K562 (cell line): ENCODE measurements at regions not wholly inside any gene's neighbourhood (a gene's known extent, or its start where the extent isn't known, plus 50 kb on each side); places are given as distances from the start of the nearest gene placed in this dataset.

Experiments used
- ATAC-seq: fragments of 200-7000 bp; cut with Tn5 transposase; 3 replicates; pipeline ENCODE4 v1.9.1; 2020; ENCODE audit warnings: moderate library complexity
- BruUV-seq: library from RNA; stranded (reverse); fragments of 400-500 nt; replicated peaks from 2 replicates; lab custom pipeline; 2021; lab: Mats Ljungman, UMichigan
- CTCF ChIA-PET: fragments of 300-600 bp; formaldehyde crosslinking; extraction: SDS; loops from one replicate; lab custom pipeline; 2021; ENCODE audit warnings: low intra/inter-chr PET ratio; lab: Yijun Ruan, JAX
- POLR2A ChIA-PET: fragments of 300-600, 350-650 bp; sonication (Branson Sonifier 250); formaldehyde crosslinking; extraction: SDS; loops from one replicate; lab custom pipeline; 2021; ENCODE audit warnings: antibody characterized with exemption, inconsistent platforms; lab: Yijun Ruan, JAX
- DNase-seq, 4 experiments: peaks; one replicate each; pipeline versions ENCODE4 v3.0.0 to v3.0.0-alpha.2; 2011 to 2018; ENCODE audit warnings: low spot score in 3 of 4, mixed read lengths in 3 of 4; ENCODE audit errors: extremely low read depth in 1 of 4
- FAIRE-seq: peaks from 2 replicates; lab custom pipeline; 2011; peaks lifted over from hg19 to GRCh38; lab: Jason Lieb, UNC
- H2AFZ ChIP-seq: 2 replicates; pipeline ENCODE4 v1.6.0; 2011; ENCODE audit warnings: low read depth, low read length, control low read depth, inconsistent platforms
- H3K27ac ChIP-seq: fragments of 200-600 bp; 3 replicates; pipeline ENCODE4 v1.8.0; 2011; ENCODE audit warnings: low read depth, mild to moderate bottlenecking, control low read depth, inconsistent platforms, low read length, moderate library complexity, mixed read lengths; ENCODE audit errors: extremely low read depth
- H3K27me3 ChIP-seq, 2 experiments: fragments of 300-600 bp in 1 of 2; 2 replicates in 1 of 2; 3 replicates in 1 of 2; pipeline versions ENCODE4 v1.6.0 to v1.8.0; 2011; ENCODE audit warnings: inconsistent platforms in 2 of 2, low read length in 2 of 2, mild to moderate bottlenecking in 1 of 2, mixed read lengths in 1 of 2, moderate library complexity in 1 of 2; ENCODE audit not compliant: control insufficient read depth in 2 of 2, insufficient read depth in 2 of 2
- H3K36me3 ChIP-seq: fragments of 300-600 bp; 3 replicates; pipeline ENCODE4 v1.8.0; 2011; ENCODE audit warnings: mild to moderate bottlenecking, low read length, inconsistent platforms; ENCODE audit not compliant: control insufficient read depth, insufficient read depth
- H3K4me1 ChIP-seq, 2 experiments: fragments of 200-600 bp in 1 of 2; replicated peaks in 1 of 2; 2 replicates in 1 of 2; 3 replicates in 1 of 2; pipeline versions ENCODE4 v1.5.1 to v1.8.0; 2011; ENCODE audit warnings: inconsistent platforms in 2 of 2, low read length in 2 of 2, mild to moderate bottlenecking in 1 of 2, mixed read lengths in 1 of 2, moderate library complexity in 1 of 2; ENCODE audit not compliant: control insufficient read depth in 2 of 2, insufficient read depth in 2 of 2
- H3K4me2 ChIP-seq: 2 replicates; pipeline ENCODE4 v1.6.1; 2011; ENCODE audit warnings: low read length, control low read depth, inconsistent platforms, mixed read lengths; ENCODE audit not compliant: insufficient read depth
- H3K4me3 ChIP-seq: fragments of 200-600 bp; sonication (generic), shearing (Covaris generic); 2 replicates; pipeline ENCODE4 v1.5.1; 2016; ENCODE audit warnings: control low read depth, inconsistent platforms
- H3K79me2 ChIP-seq: fragments of 200-600 bp; 3 replicates; pipeline ENCODE4 v1.8.0; 2011; ENCODE audit warnings: low read length, inconsistent platforms; ENCODE audit not compliant: control insufficient read depth, insufficient read depth
- H3K9ac ChIP-seq, 2 experiments: 2 replicates each; pipeline versions ENCODE4 v1.6.0 to v1.6.1; 2011; ENCODE audit warnings: low read depth in 2 of 2, low read length in 2 of 2, control low read depth in 1 of 2, inconsistent platforms in 1 of 2, mild to moderate bottlenecking in 1 of 2, mixed read lengths in 1 of 2; ENCODE audit not compliant: insufficient read depth in 1 of 2
- H3K9me1 ChIP-seq: one replicate; pipeline ENCODE4 v1.6.0; 2011; ENCODE audit warnings: inconsistent platforms, mild to moderate bottlenecking, low read length, moderate library complexity; ENCODE audit not compliant: control insufficient read depth, insufficient read depth
- H3K9me3 ChIP-seq: replicated peaks from 2 replicates; pipeline ENCODE4 v1.5.1; 2011; ENCODE audit warnings: low read depth, low read length, inconsistent platforms; ENCODE audit not compliant: control insufficient read depth, insufficient read depth
- H4K20me1 ChIP-seq: replicated peaks from 2 replicates; pipeline ENCODE4 v1.6.1; 2011; ENCODE audit warnings: low read length, inconsistent platforms, mixed read lengths; ENCODE audit not compliant: control insufficient read depth, insufficient read depth
- BRD9 ChIP-seq: fragments of 450-650 bp; IDR thresholded peaks from 2 replicates; pipeline ENCODE4 v1.6.1; 2018; ENCODE audit warnings: low read depth; ENCODE audit not compliant: partially characterized antibody
- COPS2 ChIP-seq: fragments of 450-650 bp; conservative IDR thresholded peaks from 2 replicates; pipeline ENCODE4 v1.6.1; 2016; ENCODE audit warnings: mild to moderate bottlenecking, moderate library complexity
- DNMT1 ChIP-seq: fragments of 450-650 bp; IDR thresholded peaks from 2 replicates; pipeline ENCODE4 v1.6.1; 2016; ENCODE audit warnings: antibody characterized with exemption, mild to moderate bottlenecking
- EHMT2 ChIP-seq: fragments of 450-650 bp; IDR thresholded peaks from 2 replicates; pipeline ENCODE4 v1.6.1; 2018; ENCODE audit warnings: antibody characterized with exemption
- NR0B1 ChIP-seq: fragments of 450-650 bp; IDR thresholded peaks from one replicate; pipeline ENCODE4 v1.6.1; 2018; ENCODE audit warnings: mild to moderate bottlenecking, moderate library complexity; ENCODE audit not compliant: partially characterized antibody
- PHF8 ChIP-seq: fragments of 200-600 bp; sonication (generic); IDR thresholded peaks from 2 replicates; pipeline ENCODE4 v1.6.1; 2012; ENCODE audit warnings: mixed run types, mild to moderate bottlenecking, inconsistent platforms, low read length, moderate library complexity, borderline replicate concordance
- RBM25 ChIP-seq: fragments of 200-400 bp; formaldehyde crosslinking; IDR thresholded peaks from 2 replicates; pipeline ENCODE4 v1.6.1; 2018; ENCODE audit warnings: low read length, low read depth, moderate library complexity; ENCODE audit not compliant: severe bottlenecking
- RFX1 ChIP-seq: fragments of 450-650 bp; IDR thresholded peaks from 2 replicates; pipeline ENCODE4 v1.6.1; 2016; ENCODE audit warnings: mild to moderate bottlenecking, moderate library complexity
- RUNX1 ChIP-seq: sonication (generic); IDR thresholded peaks from 2 replicates; pipeline ENCODE4 v1.6.1; 2016; ENCODE audit warnings: antibody characterized with exemption, low read depth
- SMC3 ChIP-seq: conservative IDR thresholded peaks from 2 replicates; pipeline ENCODE4 v1.6.1; 2011; ENCODE audit warnings: low read depth, low read length, improper control_type of control experiment; ENCODE audit not compliant: insufficient read depth
- SOX6 ChIP-seq: fragments of 450-650 bp; IDR thresholded peaks from 2 replicates; pipeline ENCODE4 v1.6.1; 2014; ENCODE audit warnings: mild to moderate bottlenecking
- STAG1 ChIP-seq: sonication (generic); formaldehyde crosslinking; IDR thresholded peaks from 2 replicates; pipeline ENCODE4 v1.5.0; 2020; ENCODE audit warnings: missing genetic modification reagents, borderline replicate concordance
- TARDBP ChIP-seq: fragments of 450-650 bp; IDR thresholded peaks from 2 replicates; pipeline ENCODE4 v1.6.1; 2016
- ZBTB33 ChIP-seq: sonication (generic); formaldehyde crosslinking; IDR thresholded peaks from 2 replicates; pipeline ENCODE4 v1.8.1; 2023; ENCODE audit warnings: mild to moderate bottlenecking, missing genetic modification reagents
- ZFPM2 ChIP-seq: fragments of 250-450 bp; sonication (Bioruptor Pico); IDR thresholded peaks from 2 replicates; pipeline ENCODE4 v1.5.1; 2022; ENCODE audit warnings: mild to moderate bottlenecking
- ZNF561 ChIP-seq: fragments of 450-650 bp; formaldehyde crosslinking; conservative IDR thresholded peaks from 2 replicates; pipeline ENCODE4 v1.4.0; 2020; ENCODE audit warnings: mild to moderate bottlenecking, moderate library complexity
- ZNF589 ChIP-seq: fragments of 200-800 bp; sonication (Bioruptor generic); IDR thresholded peaks from 2 replicates; pipeline ENCODE4 v1.6.1; 2016; ENCODE audit warnings: low read depth, missing genetic modification characterization, missing compliant biosample characterization
- ZNF609 ChIP-seq: sonication (generic); formaldehyde crosslinking; IDR thresholded peaks from 2 replicates; pipeline ENCODE4 v1.8.1; 2023; ENCODE audit warnings: missing genetic modification reagents, mild to moderate bottlenecking, borderline replicate concordance
- WGBS: fragments of 100-300 bp; shearing (Covaris generic); methylation state at CpG from one replicate; pipeline ENCODE4 v1.1.6; 2016; ENCODE audit warnings: low coverage, mixed read lengths; ENCODE audit not compliant: insufficient coverage; ENCODE audit errors: missing lambda C conversion rate; 5-methylcytosine and 5-hydroxymethylcytosine counted together
- in situ Hi-C: fragments of 300-500 bp; cut with MboI; formaldehyde crosslinking; loops from 4 replicates; pipeline ENCODE4 v1.15.0; 2018; ENCODE audit warnings: inconsistent platforms, mixed read lengths
- intact Hi-C: fragments of 100-400 bp; cut with micrococcal nuclease; formaldehyde crosslinking; loops from 2 replicates; pipeline ENCODE4 v1.14.2; 2022

DNA sequence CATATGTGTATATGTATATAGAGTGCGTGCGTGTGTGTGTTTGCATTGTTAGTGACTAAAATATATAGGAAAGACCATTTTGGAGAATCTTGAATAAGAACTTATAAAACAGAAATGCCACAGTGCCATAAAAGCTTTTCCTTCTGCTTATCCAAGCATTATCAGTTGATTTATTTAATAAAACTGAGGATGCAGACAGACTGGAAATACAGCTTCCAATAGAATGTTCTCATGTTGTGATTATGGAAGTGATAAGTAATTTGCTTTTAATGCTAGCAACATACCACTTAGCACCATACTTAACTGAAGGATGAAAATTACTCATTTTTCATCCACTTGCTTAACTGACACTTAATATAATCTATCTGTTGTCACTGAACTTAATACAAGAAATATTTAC is 820.1 kb downstream of the TFAP2A start:
- H3K27me3 ChIP-seq = no peaks in the 10 kb centered on the region
- no TSS peak for BruUV-seq
- 4% methylated on average over 2 of the region's 2 CpGs for WGBS
- H3K27ac ChIP-seq = no peak overlapping the region
- no peaks in the 10 kb centered on the region for H3K4me1 ChIP-seq
- H3K9me3 ChIP-seq = no peaks in the 10 kb centered on the region
- no peak overlapping the region for H3K9ac ChIP-seq
- POLR2A ChIA-PET = no interaction called here
- CTCF ChIA-PET = no interaction called here
- H3K9me1 ChIP-seq = no peaks in the 10 kb centered on the region
- no peaks in the 10 kb centered on the region for H4K20me1 ChIP-seq
- H2AFZ ChIP-seq = no peak overlapping the region
- H3K36me3 ChIP-seq = no peaks in the 10 kb centered on the region
- DNase-seq (no peak), FAIRE-seq (no peak), ATAC-seq (no peak)
- in situ Hi-C loops (no loop called here), intact Hi-C loops (no loop called here)
- H3K4me3 ChIP-seq = no peak overlapping the region
- H3K4me2 ChIP-seq = no peak overlapping the region
- H3K79me2 ChIP-seq = no peaks in the 10 kb centered on the region
- TF ChIP-seq RUNX1 (no peak), ZNF589 (CRISPR knock-in tag) (no peak), NR0B1 (no peak), PHF8 (no peak), SMC3 (no peak), STAG1 (CRISPR knock-in tag) (no peak), RBM25 (no peak), TARDBP (no peak), EHMT2 (no peak), ZBTB33 (CRISPR knock-in tag) (no peak), ZNF561 (CRISPR knock-in tag) (no peak), BRD9 (no peak), COPS2 (no peak), SOX6 (no peak), ZFPM2 (CRISPR knock-in tag) (no peak), RFX1 (no peak), DNMT1 (no peak), ZNF609 (CRISPR knock-in tag) (no peak)
